Esophagus squamous epithelium (tissue), 5 donors: ENCODE measurements at regions not wholly inside any gene's neighbourhood (a gene's known extent, or its start where the extent isn't known, plus 50 kb on each side); places are given as distances from the start of the nearest gene placed in this dataset.

ENCODE experiments used
- DNase-seq: peaks from one replicate; lab custom pipeline; 2025; lab: John Stamatoyannopoulos, UW
- H3K27ac ChIP-seq, 4 donors: fragments of 200-600 bp; sonication (generic); one replicate each; pipeline ENCODE4 v1.5.1; 2016 to 2019; ENCODE audit warnings: mild to moderate bottlenecking in 1 of 4
- H3K27me3 ChIP-seq, 4 donors: fragments of 200-600 bp; sonication (generic); 1 replicate in 3 of 4; 2 replicates in 1 of 4; pipeline versions ENCODE4 v1.5.1 to v1.6.0; 2017 to 2021; ENCODE audit warnings: antibody characterized with exemption in 1 of 4
- H3K36me3 ChIP-seq, 3 donors: fragments of 200-600 bp; sonication (generic); one replicate each; pipeline ENCODE4 v1.5.1; 2016 to 2019
- H3K4me1 ChIP-seq, 3 donors: fragments of 200-600 bp; sonication (generic); one replicate each; pipeline ENCODE4 v1.5.1; 2017 to 2019
- H3K4me3 ChIP-seq, 4 donors: fragments of 200-600 bp; sonication (generic); 1 replicate in 3 of 4; 2 replicates in 1 of 4; pipeline ENCODE4 v1.5.1; 2016 to 2019; ENCODE audit warnings: mild to moderate bottlenecking in 2 of 4, moderate library complexity in 1 of 4
- H3K9me3 ChIP-seq, 3 donors: fragments of 200-600 bp; sonication (generic); one replicate each; pipeline ENCODE4 v1.5.1; 2016 to 2019
- POLR2A ChIP-seq, 4 donors: fragments of 450-650 bp; IDR thresholded peaks; one replicate each; pipeline ENCODE4 v1.6.1; 2017; ENCODE audit warnings: antibody characterized with exemption in 4 of 4, mild to moderate bottlenecking in 4 of 4, moderate library complexity in 3 of 4
- WGBS, 2 donors: methylation state at CpG; one replicate each; pipeline ENCODE4 v1.1.5; 2018; 5-methylcytosine and 5-hydroxymethylcytosine counted together
- intact Hi-C: fragments of 100-400 bp; cut with DNase I; formaldehyde crosslinking; loops from one replicate; pipeline ENCODE4 v1.15.0; 2022
- TF ChIP-seq, protein P1 (sequence below), 6 experiments: fragments of 450-650 bp in 4 of 6; fragments of 200-600 bp in 2 of 6; sonication (generic) in 2 of 6; IDR thresholded peaks; one replicate each; pipeline ENCODE4 v1.5.1; 2016 to 2019; ENCODE audit warnings: antibody characterized with exemption in 6 of 6, mild to moderate bottlenecking in 4 of 6, moderate library complexity in 4 of 6
- donor health status: DM: yes; HTN: yes; CAD: no.

DNA sequence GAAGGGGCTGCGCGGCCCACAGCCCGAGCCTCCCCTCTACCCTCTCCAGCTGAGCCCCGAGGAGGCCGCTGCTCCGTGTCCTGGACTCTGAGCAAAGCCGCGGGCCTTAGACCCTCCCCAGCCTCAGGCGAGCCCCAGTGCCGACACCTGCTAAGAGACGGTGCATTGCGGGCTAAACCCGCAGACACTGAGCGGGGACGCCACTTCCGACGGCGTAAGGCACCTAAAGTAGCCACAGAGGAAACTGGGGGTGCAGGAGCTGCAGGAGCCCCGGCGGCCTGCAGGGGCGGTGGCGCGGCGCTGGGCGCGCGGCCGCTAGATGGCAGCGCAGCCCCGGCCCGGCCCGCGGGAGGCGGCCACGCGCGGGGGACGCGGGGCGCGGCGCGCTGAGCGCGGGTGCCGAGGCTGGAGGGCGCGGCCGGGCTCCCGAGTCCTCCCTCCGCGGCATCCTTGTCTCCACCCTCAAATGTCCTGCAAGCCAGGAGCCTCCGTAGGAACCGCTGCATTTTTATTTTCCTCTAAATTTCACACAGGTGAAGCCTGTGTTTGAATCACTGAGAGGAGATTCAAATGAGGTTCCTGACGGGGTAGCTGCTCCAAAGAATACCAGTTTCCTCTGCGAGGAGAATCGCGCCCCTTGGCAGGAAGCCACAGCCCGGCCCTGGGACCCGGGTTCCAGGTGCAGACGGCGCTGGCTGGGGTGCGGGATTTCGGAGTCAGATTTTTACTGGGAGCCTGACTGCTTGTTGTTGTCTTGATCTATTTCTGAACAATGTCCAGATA lies 650.5 kb downstream of the GALR1 start:
- H3K27ac ChIP-seq, result no peak overlapping the region
- peaks cover 0 to 26% (median 0%) of the 10 kb centered on the region in 4 donors for H3K27me3 ChIP-seq
- TF ChIP-seq, protein P1, sequence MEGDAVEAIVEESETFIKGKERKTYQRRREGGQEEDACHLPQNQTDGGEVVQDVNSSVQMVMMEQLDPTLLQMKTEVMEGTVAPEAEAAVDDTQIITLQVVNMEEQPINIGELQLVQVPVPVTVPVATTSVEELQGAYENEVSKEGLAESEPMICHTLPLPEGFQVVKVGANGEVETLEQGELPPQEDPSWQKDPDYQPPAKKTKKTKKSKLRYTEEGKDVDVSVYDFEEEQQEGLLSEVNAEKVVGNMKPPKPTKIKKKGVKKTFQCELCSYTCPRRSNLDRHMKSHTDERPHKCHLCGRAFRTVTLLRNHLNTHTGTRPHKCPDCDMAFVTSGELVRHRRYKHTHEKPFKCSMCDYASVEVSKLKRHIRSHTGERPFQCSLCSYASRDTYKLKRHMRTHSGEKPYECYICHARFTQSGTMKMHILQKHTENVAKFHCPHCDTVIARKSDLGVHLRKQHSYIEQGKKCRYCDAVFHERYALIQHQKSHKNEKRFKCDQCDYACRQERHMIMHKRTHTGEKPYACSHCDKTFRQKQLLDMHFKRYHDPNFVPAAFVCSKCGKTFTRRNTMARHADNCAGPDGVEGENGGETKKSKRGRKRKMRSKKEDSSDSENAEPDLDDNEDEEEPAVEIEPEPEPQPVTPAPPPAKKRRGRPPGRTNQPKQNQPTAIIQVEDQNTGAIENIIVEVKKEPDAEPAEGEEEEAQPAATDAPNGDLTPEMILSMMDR (IDR thresholded peaks at IDR 0.05), result peak in 5 of 6 experiments; percentile 64 to 91 (median 69)
- TF ChIP-seq POLR2A (IDR thresholded peaks at IDR 0.05), result no peak
- H3K4me3 ChIP-seq, result peak overlapping the region in 2 of 4 donors; percentile 32 to 58
- H3K36me3 ChIP-seq, result no peaks in the 10 kb centered on the region
- H3K4me1 ChIP-seq, result peaks cover 0 to 10% (median 4%) of the 10 kb centered on the region in 3 donors
- H3K9me3 ChIP-seq, result no peaks in the 10 kb centered on the region
- intact Hi-C loops, result no loop called here
- WGBS, 2 donors, result 34 to 41% methylated on average over 7 to 10 of the region's 64 CpGs
- no peak for DNase-seq

DNA sequence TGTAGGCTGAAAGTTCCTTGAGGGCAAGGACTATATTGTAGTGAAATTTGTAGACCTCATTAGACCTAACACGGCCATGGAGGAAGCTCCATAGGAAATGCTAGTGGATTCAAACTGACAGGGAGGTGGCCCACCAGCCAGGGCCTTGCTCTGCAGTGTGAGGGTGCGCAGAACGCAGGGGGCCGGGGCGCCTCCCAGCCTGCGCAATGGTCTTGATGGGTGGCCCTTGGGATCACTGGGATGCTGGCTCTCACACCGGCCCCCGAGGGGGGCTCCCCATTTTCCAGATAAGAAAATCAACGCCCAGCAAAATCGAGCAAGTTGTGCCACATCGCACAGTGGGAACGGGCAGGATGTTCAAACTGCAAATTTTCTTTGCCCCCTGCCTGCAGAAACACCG lies 655.4 kb downstream of the GALR1 start:
- WGBS, 2 donors, result 74 to 84% methylated on average over 4 to 13 of the region's 13 CpGs

DNA sequence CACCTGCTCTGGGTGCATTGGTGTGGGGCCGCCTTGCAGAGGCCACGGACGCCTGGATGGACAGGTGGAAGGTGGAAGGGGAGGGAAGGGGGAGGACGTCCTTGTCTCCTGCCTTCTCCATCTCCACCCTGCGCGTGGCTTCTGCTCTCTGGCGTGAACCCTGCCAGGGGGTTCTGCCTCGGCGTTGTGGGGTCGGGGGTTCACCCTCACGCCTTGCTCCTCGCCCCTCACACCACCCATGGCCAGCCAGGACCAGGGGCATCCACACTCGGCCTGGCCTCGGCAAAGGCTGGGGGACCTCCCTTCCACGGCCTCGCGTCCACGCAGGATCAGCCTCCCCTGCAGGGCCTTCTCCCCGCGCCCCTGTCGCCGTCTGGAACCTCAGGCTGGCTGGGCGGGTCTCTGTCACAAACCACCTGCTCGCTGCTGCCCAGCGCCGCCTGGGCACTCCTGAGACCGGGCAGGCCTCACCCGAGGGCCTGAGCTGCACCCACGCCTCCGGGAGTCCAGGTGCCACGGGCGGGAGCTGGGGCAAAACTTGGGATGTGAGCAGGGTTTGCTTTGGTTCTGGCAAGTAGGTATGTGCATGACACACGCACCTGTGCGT lies 655.9 kb downstream of the GALR1 start:
- peaks cover 0 to 6% (median 0%) of the 10 kb centered on the region in 4 donors for H3K27me3 ChIP-seq
- H3K36me3 ChIP-seq, result no peaks in the 10 kb centered on the region
- H3K4me1 ChIP-seq, result peaks cover 0 to under 1% (median 0%) of the 10 kb centered on the region in 3 donors
- TF ChIP-seq, protein P1 (IDR thresholded peaks at IDR 0.05), result no peak
- TF ChIP-seq POLR2A (IDR thresholded peaks at IDR 0.05), result no peak
- intact Hi-C loops, result no loop called here
- no peaks in the 10 kb centered on the region for H3K9me3 ChIP-seq
- no peak for DNase-seq
- no peak overlapping the region for H3K27ac ChIP-seq
- WGBS, 2 donors, result 71% methylated on average over 9 of the region's 34 CpGs; no CpG with 5 or more reads in 1 of the 2 donors
- H3K4me3 ChIP-seq, result no peak overlapping the region

More for the DNA sequence above, 655.4 kb downstream of the GALR1 start:
- no peak for DNase-seq
- no peak for TF ChIP-seq POLR2A (IDR thresholded peaks at IDR 0.05)
- TF ChIP-seq, protein P1 (IDR thresholded peaks at IDR 0.05), result no peak
- Histone ChIP-seq H3K27ac (no peak overlapping the region), H3K9me3 (no peaks in the 10 kb centered on the region), H3K27me3 (peaks cover 0 to under 1% (median 0%) of the 10 kb centered on the region in 4 donors), H3K4me1 (peaks cover 0 to 5% (median 0%) of the 10 kb centered on the region in 3 donors), H3K4me3 (no peak overlapping the region), H3K36me3 (no peaks in the 10 kb centered on the region)
- intact Hi-C loops, result no loop called here

DNA sequence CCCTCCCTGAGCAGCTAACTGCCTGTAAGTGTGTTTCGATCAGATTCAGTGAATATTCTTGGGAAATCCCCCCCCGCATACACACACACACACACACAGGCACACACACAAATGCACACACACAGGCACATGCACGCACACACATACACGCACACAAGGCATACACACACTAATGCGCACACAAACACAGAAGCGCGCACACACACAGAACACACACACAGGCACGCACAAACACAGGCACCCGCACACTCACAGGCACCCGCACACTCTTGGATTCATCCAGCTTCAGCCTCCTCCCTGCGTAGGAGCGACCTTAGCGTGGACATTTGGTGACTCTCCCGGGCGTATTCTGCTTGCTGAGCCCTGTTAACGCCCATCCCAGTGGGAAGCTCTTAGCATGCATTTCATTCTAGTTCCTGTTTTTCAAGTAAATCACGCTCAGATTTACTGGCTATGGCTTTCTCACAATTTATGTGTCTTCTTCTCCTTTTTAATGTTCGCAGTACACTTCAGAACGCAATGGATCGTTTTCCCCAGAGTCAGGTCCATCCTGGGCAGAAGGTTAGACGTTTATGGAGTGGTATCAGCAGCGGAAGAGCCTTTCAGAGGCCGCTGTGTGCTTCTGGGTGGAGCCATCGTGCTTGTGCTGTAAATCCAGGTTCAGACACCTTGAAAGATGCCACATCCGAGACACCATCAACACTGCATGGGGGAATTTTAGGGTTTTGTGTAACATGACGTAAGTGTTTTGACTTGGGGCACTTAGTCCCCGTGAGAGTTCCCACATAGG lies 656.6 kb downstream of the GALR1 start:
- no peak for DNase-seq
- H3K36me3 ChIP-seq, result no peaks in the 10 kb centered on the region
- H3K4me1 ChIP-seq, result no peaks in the 10 kb centered on the region
- H3K4me3 ChIP-seq, result no peak overlapping the region
- intact Hi-C loops, result no loop called here
- no peaks in the 10 kb centered on the region for H3K9me3 ChIP-seq
- H3K27ac ChIP-seq, result no peak overlapping the region
- WGBS, 2 donors, result 69 to 73% methylated on average over 22 to 24 of the region's 27 CpGs
- TF ChIP-seq, protein P1 (IDR thresholded peaks at IDR 0.05), result no peak
- TF ChIP-seq POLR2A (IDR thresholded peaks at IDR 0.05), result no peak
- peaks cover 0 to 14% (median 0%) of the 10 kb centered on the region in 4 donors for H3K27me3 ChIP-seq
